ENCODE measurements at regions not wholly inside any gene's neighbourhood (a gene's known extent, or its start where the extent isn't known, plus 50 kb on each side); places are given as distances from the start of the nearest gene placed in this dataset.

DNA sequence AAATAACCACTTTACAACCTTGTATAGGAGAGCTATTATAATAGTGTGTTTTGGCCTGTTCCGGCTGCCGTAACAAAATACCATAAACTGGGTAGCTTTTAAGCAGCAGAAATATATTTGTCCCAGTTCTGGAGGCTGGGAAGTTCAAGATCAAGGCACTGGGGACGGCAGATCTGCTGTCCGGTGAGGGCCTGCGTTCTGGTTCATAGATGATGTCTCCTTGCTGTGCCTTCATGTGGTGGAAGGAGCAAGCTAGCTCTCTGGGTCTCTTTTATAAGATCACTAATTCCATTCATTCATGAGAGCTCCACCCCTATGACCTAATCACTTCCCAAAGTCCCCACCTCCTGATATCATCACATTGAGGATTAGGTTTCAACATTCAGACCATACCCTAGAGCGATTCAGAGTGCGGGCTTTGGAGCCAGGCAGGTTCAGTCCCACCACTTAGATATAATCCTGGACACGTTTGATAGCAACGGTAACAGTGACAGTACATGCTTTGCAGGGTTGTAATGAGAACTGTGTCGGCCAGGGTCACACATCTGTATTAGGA lies 76.2 kb upstream of the ZFHX3 start:
- H3K27ac ChIP-seq (ENCODE audit: low read depth, low read length): no peak overlapping the region
- H3K4me1 ChIP-seq (ENCODE audit: control insufficient read depth in 1 of 2, insufficient read depth in 2 of 2, low read length in 2 of 2): peaks cover 0 to 8% of the 10 kb centered on the region in 2 experiments
- DNase-seq: peak; percentile 15 to 53
- H3K23ac ChIP-seq (ENCODE audit: low read length): no peak overlapping the region
- H2BK120ac ChIP-seq (ENCODE audit: insufficient read depth, low read length, poor library complexity): no peak overlapping the region
- no peak overlapping the region for H3K9ac ChIP-seq (ENCODE audit: low read length)
- no peaks in the 10 kb centered on the region for H3K79me2 ChIP-seq (ENCODE audit: control insufficient read depth, insufficient read depth, low read length, poor library complexity)
- H2AK5ac ChIP-seq (ENCODE audit: low read length): no peak overlapping the region
- H3K4me2 ChIP-seq (ENCODE audit: low read length): no peak overlapping the region
- peaks cover 2% of the 10 kb centered on the region for H3K79me1 ChIP-seq (ENCODE audit: low read length)
- no peak overlapping the region for H3K18ac ChIP-seq (ENCODE audit: low read length)
- H4K8ac ChIP-seq (ENCODE audit: low read depth, low read length): no peak overlapping the region
- H3K4ac ChIP-seq (ENCODE audit: low read depth, low read length): no peak overlapping the region
- H2AFZ ChIP-seq (ENCODE audit: insufficient read depth, low read length, poor library complexity): no peak overlapping the region
- no peak overlapping the region for H3K14ac ChIP-seq (ENCODE audit: low read length)
- no peak overlapping the region for H4K91ac ChIP-seq (ENCODE audit: low read depth, low read length)
- no peak overlapping the region for H4K12ac ChIP-seq (ENCODE audit: low read depth, low read length)
- no peaks in the 10 kb centered on the region for H3K9me3 ChIP-seq (ENCODE audit: insufficient read depth, low read depth, low read length)
- no peak overlapping the region for H3K4me3 ChIP-seq (ENCODE audit: low read depth, low read length)
- H2BK5ac ChIP-seq (ENCODE audit: low read depth, low read length, poor library complexity): no peak overlapping the region
- H3K27me3 ChIP-seq (ENCODE audit: insufficient read depth, low read length): no peaks in the 10 kb centered on the region
- WGBS (ENCODE audit: extremely low coverage, insufficient coverage, insufficient read length): no CpG with 5 or more reads among the region's 10 CpGs
- no peaks in the 10 kb centered on the region for H3K36me3 ChIP-seq (ENCODE audit: control insufficient read depth in 1 of 2, insufficient read depth in 2 of 2, low read length in 2 of 2)
- no peak overlapping the region for H2BK12ac ChIP-seq (ENCODE audit: low read length)

DNA sequence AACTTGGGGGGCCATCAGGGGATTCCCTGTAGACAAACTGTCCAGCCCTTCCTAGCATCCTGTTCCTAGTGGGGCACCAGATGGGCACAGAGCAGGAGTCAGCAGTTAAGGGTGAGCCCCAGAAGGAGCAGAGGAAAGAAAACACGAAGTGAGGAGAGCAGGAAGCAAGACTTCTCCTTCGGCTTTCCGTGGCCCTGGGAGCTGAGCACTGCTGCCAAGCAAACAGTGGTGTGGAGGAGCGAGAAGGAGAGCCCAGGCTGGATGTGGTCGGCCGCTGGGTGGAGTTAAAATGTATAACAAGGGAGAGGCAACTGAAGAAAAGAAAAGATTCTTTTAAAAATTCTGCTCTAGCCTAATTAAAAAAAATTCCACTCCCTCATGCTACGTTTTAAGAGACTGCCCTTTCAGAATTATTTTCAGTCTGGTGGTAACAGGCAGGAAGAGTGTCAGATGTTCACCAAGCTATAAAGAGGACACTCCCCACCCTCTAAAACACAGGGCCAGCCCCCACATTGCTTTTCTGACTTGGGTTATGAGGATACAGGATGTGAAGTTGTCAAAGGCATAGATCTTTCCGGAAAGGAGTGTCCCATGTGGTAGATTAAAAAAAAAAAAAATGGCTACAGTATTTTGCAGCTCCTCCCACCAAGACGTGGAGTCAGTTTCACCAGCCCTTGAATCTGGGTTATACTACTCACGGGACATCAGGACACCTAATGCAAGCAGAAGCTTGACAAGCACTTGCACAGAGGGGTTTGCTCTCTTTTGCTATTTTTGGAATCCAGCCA lies 74.9 kb upstream of the ZFHX3 start:
- no peaks in the 10 kb centered on the region for H3K36me3 ChIP-seq (ENCODE audit: control insufficient read depth in 1 of 2, insufficient read depth in 2 of 2, low read length in 2 of 2)
- no peak overlapping the region for H2AFZ ChIP-seq (ENCODE audit: insufficient read depth, low read length, poor library complexity)
- H4K91ac ChIP-seq (ENCODE audit: low read depth, low read length): no peak overlapping the region
- H3K4me1 ChIP-seq (ENCODE audit: control insufficient read depth in 1 of 2, insufficient read depth in 2 of 2, low read length in 2 of 2): peaks cover 0 to 8% of the 10 kb centered on the region in 2 experiments
- H3K27ac ChIP-seq (ENCODE audit: low read depth, low read length): no peak overlapping the region
- H2BK12ac ChIP-seq (ENCODE audit: low read length): no peak overlapping the region
- DNase-seq: no peak
- no peaks in the 10 kb centered on the region for H3K9me3 ChIP-seq (ENCODE audit: insufficient read depth, low read depth, low read length)
- no peak overlapping the region for H3K23ac ChIP-seq (ENCODE audit: low read length)
- H2BK120ac ChIP-seq (ENCODE audit: insufficient read depth, low read length, poor library complexity): no peak overlapping the region
- no peak overlapping the region for H3K18ac ChIP-seq (ENCODE audit: low read length)
- no peak overlapping the region for H3K4me2 ChIP-seq (ENCODE audit: low read length)
- no peak overlapping the region for H4K12ac ChIP-seq (ENCODE audit: low read depth, low read length)
- peaks cover 2% of the 10 kb centered on the region for H3K79me1 ChIP-seq (ENCODE audit: low read length)
- no peak overlapping the region for H2BK5ac ChIP-seq (ENCODE audit: low read depth, low read length, poor library complexity)
- H3K27me3 ChIP-seq (ENCODE audit: insufficient read depth, low read length): no peaks in the 10 kb centered on the region
- H3K4ac ChIP-seq (ENCODE audit: low read depth, low read length): no peak overlapping the region
- H3K9ac ChIP-seq (ENCODE audit: low read length): no peak overlapping the region
- no peak overlapping the region for H3K14ac ChIP-seq (ENCODE audit: low read length)
- no peak overlapping the region for H4K8ac ChIP-seq (ENCODE audit: low read depth, low read length)
- H3K79me2 ChIP-seq (ENCODE audit: control insufficient read depth, insufficient read depth, low read length, poor library complexity): no peaks in the 10 kb centered on the region
- no CpG with 5 or more reads among the region's 10 CpGs for WGBS (ENCODE audit: extremely low coverage, insufficient coverage, insufficient read length)
- H3K4me3 ChIP-seq (ENCODE audit: low read depth, low read length): no peak overlapping the region
- H2AK5ac ChIP-seq (ENCODE audit: low read length): no peak overlapping the region

DNA sequence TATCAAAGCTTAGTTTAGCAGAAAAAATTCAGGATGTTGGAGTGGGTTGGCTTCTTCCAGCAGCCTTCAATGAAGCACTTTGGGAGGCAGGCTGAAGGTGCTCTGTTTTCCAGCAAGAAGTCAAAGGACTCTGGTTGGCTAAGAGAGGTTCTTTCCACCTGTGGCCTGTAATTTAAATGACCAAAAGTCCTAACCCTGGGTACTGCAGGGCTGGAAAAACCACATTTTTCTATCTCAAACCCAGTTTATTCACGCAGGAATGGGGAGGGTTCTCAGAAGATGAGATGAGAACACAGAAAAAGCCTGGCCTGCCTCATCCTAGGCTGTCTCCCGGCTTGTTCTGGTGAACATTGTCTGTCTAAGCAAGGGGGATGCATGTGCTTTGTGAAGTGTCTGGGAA lies 68.6 kb upstream of the ZFHX3 start:
- H3K18ac ChIP-seq (ENCODE audit: low read length): no peak overlapping the region
- no peak overlapping the region for H3K4me2 ChIP-seq (ENCODE audit: low read length)
- peak overlapping the region; percentile 66 for H4K91ac ChIP-seq (ENCODE audit: low read depth, low read length)
- no peaks in the 10 kb centered on the region for H3K36me3 ChIP-seq (ENCODE audit: control insufficient read depth in 1 of 2, insufficient read depth in 2 of 2, low read length in 2 of 2)
- H3K79me1 ChIP-seq (ENCODE audit: low read length): peaks cover 2% of the 10 kb centered on the region
- no peak overlapping the region for H2AFZ ChIP-seq (ENCODE audit: insufficient read depth, low read length, poor library complexity)
- no peaks in the 10 kb centered on the region for H3K79me2 ChIP-seq (ENCODE audit: control insufficient read depth, insufficient read depth, low read length, poor library complexity)
- H3K27ac ChIP-seq (ENCODE audit: low read depth, low read length): peak overlapping the region; percentile 70
- H3K14ac ChIP-seq (ENCODE audit: low read length): no peak overlapping the region
- H2BK120ac ChIP-seq (ENCODE audit: insufficient read depth, low read length, poor library complexity): peak overlapping the region; percentile 72
- WGBS (ENCODE audit: extremely low coverage, insufficient coverage, insufficient read length): no CpG with 5 or more reads among the region's 2 CpGs
- peak overlapping the region; percentile 42 for H2BK5ac ChIP-seq (ENCODE audit: low read depth, low read length, poor library complexity)
- H3K4me3 ChIP-seq (ENCODE audit: low read depth, low read length): no peak overlapping the region
- no peaks in the 10 kb centered on the region for H3K27me3 ChIP-seq (ENCODE audit: insufficient read depth, low read length)
- H2BK12ac ChIP-seq (ENCODE audit: low read length): no peak overlapping the region
- no peaks in the 10 kb centered on the region for H3K9me3 ChIP-seq (ENCODE audit: insufficient read depth, low read depth, low read length)
- no peak overlapping the region for H3K9ac ChIP-seq (ENCODE audit: low read length)
- H3K4me1 ChIP-seq (ENCODE audit: control insufficient read depth in 1 of 2, insufficient read depth in 2 of 2, low read length in 2 of 2): peaks cover 3 to 10% of the 10 kb centered on the region in 2 experiments
- H3K4ac ChIP-seq (ENCODE audit: low read depth, low read length): no peak overlapping the region
- no peak overlapping the region for H2AK5ac ChIP-seq (ENCODE audit: low read length)
- no peak overlapping the region for H4K8ac ChIP-seq (ENCODE audit: low read depth, low read length)
- no peak overlapping the region for H4K12ac ChIP-seq (ENCODE audit: low read depth, low read length)
- H3K23ac ChIP-seq (ENCODE audit: low read length): no peak overlapping the region
- peak; percentile 55 to 79 for DNase-seq

DNA sequence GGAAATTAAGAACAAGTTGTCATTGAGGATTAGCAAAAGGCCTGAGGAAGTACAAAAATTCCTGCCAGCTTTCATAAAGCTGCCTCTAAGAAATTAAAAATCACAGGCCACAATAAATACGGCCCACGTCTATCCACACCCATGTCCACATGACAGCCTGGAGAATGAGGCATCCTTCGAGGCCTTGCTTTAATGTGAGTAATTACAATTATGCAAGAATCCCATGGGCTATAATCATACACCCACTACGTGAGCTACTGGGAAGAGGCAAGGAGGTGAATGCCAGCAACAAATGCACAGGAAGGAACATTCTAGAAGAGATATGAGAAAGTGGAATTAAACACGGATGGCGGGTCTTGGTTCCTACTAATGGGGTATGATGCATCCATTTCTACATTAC lies 65.4 kb upstream of the ZFHX3 start:
- H3K9ac ChIP-seq (ENCODE audit: low read length): no peak overlapping the region
- no peak overlapping the region for H2AK5ac ChIP-seq (ENCODE audit: low read length)
- no peak overlapping the region for H4K12ac ChIP-seq (ENCODE audit: low read depth, low read length)
- peaks cover 3 to 10% of the 10 kb centered on the region in 2 experiments for H3K4me1 ChIP-seq (ENCODE audit: control insufficient read depth in 1 of 2, insufficient read depth in 2 of 2, low read length in 2 of 2)
- H2AFZ ChIP-seq (ENCODE audit: insufficient read depth, low read length, poor library complexity): no peak overlapping the region
- H2BK120ac ChIP-seq (ENCODE audit: insufficient read depth, low read length, poor library complexity): no peak overlapping the region
- peak; percentile 2 to 30 for DNase-seq
- no peak overlapping the region for H3K4me3 ChIP-seq (ENCODE audit: low read depth, low read length)
- H3K14ac ChIP-seq (ENCODE audit: low read length): no peak overlapping the region
- no peaks in the 10 kb centered on the region for H3K79me2 ChIP-seq (ENCODE audit: control insufficient read depth, insufficient read depth, low read length, poor library complexity)
- no peaks in the 10 kb centered on the region for H3K36me3 ChIP-seq (ENCODE audit: control insufficient read depth in 1 of 2, insufficient read depth in 2 of 2, low read length in 2 of 2)
- H2BK5ac ChIP-seq (ENCODE audit: low read depth, low read length, poor library complexity): no peak overlapping the region
- no peak overlapping the region for H2BK12ac ChIP-seq (ENCODE audit: low read length)
- no peak overlapping the region for H3K4me2 ChIP-seq (ENCODE audit: low read length)
- WGBS (ENCODE audit: extremely low coverage, insufficient coverage, insufficient read length): no CpG with 5 or more reads among the region's 6 CpGs
- H3K4ac ChIP-seq (ENCODE audit: low read depth, low read length): no peak overlapping the region
- H4K8ac ChIP-seq (ENCODE audit: low read depth, low read length): no peak overlapping the region
- H3K27me3 ChIP-seq (ENCODE audit: insufficient read depth, low read length): no peaks in the 10 kb centered on the region
- H3K27ac ChIP-seq (ENCODE audit: low read depth, low read length): no peak overlapping the region
- peaks cover 2% of the 10 kb centered on the region for H3K79me1 ChIP-seq (ENCODE audit: low read length)
- no peak overlapping the region for H4K91ac ChIP-seq (ENCODE audit: low read depth, low read length)
- H3K18ac ChIP-seq (ENCODE audit: low read length): no peak overlapping the region
- H3K9me3 ChIP-seq (ENCODE audit: insufficient read depth, low read depth, low read length): no peaks in the 10 kb centered on the region
- no peak overlapping the region for H3K23ac ChIP-seq (ENCODE audit: low read length)
